Stomach (tissue), 4 donors: ENCODE measurements at regions not wholly inside any gene's neighbourhood (a gene's known extent, or its start where the extent isn't known, plus 50 kb on each side); places are given as distances from the start of the nearest gene placed in this dataset.

Experiments used
- CTCF ChIP-seq, 7 experiments: fragments of 450-650 bp in 4 of 7; fragments of 200-600 bp in 3 of 7; sonication (generic) in 3 of 7; IDR thresholded peaks; one replicate each; pipeline ENCODE4 v1.5.1; 2016 to 2019; ENCODE audit warnings: antibody characterized with exemption in 7 of 7, control low read depth in 2 of 7, mild to moderate bottlenecking in 1 of 7
- EP300 ChIP-seq: sonication (generic); formaldehyde crosslinking; IDR thresholded peaks from one replicate; pipeline ENCODE4 v1.6.1; 2017; ENCODE audit warnings: antibody characterized with exemption
- POLR2AphosphoS5 ChIP-seq, 3 donors: sonication (generic); formaldehyde crosslinking; IDR thresholded peaks; one replicate each; pipeline ENCODE4 v1.6.1; 2016; ENCODE audit warnings: antibody characterized with exemption in 3 of 3

GRCh38 chr20:21017528-21018085, 88.6 kb downstream of the LINC00237 start:
- TF ChIP-seq CTCF (IDR thresholded peaks at IDR 0.05) (no peak), EP300 (no peak), POLR2AphosphoS5 (IDR thresholded peaks at IDR 0.05) (no peak)
